VCaP (cell line): ENCODE measurements at regions not wholly inside any gene's neighbourhood (a gene's known extent, or its start where the extent isn't known, plus 50 kb on each side); places are given as distances from the start of the nearest gene placed in this dataset.
A peak's percentile ranks its signal among the peaks of the same experiment; 100 is the strongest.

Source experiments
- H3K27ac ChIP-seq: fragments of 450-650 bp; 2 replicates; pipeline ENCODE4 v1.5.1; 2017
- TF ChIP-seq, protein P1 (sequence below): fragments of 450-650 bp; conservative IDR thresholded peaks from 2 replicates; pipeline ENCODE4 v1.5.1; 2017; ENCODE audit warnings: mild to moderate bottlenecking, moderate library complexity

DNA sequence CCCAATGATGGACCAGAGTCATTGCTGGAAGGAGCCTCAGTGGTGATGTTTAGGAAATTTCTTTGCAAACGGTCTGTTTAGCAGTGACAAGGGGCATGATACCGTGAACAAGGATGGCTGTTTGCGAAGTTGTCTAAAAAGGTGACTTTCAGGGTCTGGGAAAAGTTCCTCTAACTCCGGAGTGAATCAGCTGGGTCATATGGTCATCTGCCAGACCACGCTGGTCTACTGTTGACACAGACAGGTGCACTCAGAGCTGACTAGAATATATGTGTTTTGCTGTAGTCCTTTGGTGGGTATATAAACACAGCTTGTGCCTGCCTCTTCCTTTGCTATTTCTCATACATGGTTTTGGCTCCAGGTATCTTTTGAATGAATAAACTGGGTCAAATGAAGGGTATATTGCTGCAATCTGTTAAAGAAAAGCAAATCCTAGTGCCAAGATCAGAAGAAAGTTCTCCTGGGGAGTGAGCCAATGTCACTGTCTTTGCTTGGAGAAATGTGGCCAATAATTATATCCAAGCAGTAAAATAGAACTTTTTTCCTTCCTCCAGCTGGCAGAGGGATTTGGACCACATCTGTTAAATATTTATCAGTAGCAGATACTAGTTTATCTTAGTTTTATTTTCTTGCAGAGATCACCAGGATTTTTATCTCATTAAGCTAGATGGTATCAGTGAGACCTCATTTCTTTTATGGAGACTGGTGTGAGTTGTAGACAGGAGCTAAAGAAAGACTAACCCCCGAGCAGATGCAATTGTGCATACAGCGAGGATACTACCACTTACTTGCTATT lies 286.0 kb downstream of the TRIB2 start:
- TF ChIP-seq, protein P1, sequence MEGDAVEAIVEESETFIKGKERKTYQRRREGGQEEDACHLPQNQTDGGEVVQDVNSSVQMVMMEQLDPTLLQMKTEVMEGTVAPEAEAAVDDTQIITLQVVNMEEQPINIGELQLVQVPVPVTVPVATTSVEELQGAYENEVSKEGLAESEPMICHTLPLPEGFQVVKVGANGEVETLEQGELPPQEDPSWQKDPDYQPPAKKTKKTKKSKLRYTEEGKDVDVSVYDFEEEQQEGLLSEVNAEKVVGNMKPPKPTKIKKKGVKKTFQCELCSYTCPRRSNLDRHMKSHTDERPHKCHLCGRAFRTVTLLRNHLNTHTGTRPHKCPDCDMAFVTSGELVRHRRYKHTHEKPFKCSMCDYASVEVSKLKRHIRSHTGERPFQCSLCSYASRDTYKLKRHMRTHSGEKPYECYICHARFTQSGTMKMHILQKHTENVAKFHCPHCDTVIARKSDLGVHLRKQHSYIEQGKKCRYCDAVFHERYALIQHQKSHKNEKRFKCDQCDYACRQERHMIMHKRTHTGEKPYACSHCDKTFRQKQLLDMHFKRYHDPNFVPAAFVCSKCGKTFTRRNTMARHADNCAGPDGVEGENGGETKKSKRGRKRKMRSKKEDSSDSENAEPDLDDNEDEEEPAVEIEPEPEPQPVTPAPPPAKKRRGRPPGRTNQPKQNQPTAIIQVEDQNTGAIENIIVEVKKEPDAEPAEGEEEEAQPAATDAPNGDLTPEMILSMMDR, result no peak
- H3K27ac ChIP-seq, result peak overlapping the region; percentile 19; the same call in 1 of the 2 replicates

DNA sequence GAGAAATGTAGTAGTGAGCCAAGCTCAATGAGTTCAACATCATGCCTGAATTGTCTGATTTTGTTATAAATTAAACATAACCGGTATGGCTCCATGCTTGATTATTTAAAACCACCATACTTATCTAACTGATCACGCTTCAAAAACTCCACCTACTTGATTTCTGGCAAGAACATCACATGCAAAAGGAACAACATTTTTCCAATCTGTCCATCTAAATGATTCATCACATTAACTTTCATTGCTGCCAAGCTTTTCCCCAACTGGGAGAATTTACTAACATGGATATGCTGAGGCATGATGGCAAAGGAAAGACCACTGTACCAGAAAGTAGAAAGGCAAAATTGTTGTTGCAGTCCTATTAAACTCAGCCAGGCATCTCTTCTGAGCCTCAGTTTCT lies 286.8 kb downstream of the TRIB2 start:
- H3K27ac ChIP-seq, result no peak overlapping the region; the same call in 1 of the 2 replicates
- TF ChIP-seq, protein P1, result no peak

DNA sequence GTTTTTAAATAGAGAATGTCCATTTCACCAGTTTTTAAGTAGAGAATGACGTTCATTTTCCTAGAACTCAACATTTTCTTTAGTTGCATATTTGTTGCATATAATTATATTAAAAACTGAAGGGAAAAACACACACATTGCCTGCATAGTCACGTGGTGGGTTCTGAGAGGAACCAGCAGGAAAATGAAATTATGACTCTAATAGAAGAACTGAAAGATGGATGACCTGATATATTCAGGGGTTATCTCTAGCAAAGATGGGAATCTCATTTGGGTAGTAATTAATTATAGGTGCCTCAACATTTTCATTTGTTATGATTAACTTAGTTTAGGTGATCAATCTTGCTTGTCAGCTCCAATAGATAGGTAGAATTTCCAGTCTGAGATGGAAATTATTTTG lies 288.3 kb downstream of the TRIB2 start:
- H3K27ac ChIP-seq, result peak overlapping the region; percentile 48
- TF ChIP-seq, protein P1, result no peak

DNA sequence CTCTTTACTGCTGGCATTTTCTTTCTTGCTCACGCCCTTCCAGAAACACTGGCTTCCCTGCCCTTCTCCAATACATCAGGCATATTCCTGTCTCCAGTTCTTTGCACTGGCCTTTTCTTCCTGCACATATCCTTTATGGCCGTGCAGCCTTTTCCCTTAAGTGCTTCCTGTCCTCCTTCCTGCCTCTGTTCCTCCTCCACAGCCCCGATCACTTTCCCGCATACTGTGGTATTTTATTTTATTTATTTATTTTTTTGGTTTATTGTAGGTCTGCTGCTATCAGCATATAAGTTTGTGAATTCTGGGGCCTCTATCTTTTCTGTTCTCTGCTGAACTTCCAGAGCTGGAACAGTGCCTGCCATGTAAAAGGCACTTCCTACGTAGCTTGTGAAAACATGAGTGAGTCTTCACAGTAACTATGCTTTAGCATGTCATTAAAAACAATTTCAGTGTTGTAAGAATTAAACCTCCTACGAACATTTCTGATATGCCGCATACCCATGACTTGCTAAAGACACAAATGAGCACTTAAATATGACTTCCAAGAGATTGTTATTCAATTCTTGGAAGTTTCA lies 289.1 kb downstream of the TRIB2 start:
- TF ChIP-seq, protein P1, result no peak
- H3K27ac ChIP-seq, result peak overlapping the region; percentile 48

DNA sequence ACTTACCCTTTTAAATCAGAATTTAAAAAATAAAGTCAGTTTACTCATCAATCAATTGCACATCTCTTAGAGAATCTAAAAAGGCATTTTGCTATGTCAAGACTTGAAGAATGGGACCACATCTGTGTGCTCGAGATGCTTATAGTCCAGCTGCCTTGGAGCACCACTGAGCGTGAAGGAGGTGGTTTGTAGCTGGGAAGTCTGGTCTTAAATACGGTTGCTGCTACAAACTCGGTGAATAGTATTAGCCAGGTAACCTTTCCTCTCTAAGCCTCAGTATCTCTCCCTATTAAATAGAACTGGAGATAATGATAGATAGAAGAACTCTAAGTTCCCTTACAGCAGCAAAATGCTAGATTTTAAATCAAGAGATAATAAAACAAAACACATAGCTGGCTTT lies 289.7 kb downstream of the TRIB2 start:
- H3K27ac ChIP-seq, result peak overlapping the region; percentile 48
- TF ChIP-seq, protein P1, result no peak

DNA sequence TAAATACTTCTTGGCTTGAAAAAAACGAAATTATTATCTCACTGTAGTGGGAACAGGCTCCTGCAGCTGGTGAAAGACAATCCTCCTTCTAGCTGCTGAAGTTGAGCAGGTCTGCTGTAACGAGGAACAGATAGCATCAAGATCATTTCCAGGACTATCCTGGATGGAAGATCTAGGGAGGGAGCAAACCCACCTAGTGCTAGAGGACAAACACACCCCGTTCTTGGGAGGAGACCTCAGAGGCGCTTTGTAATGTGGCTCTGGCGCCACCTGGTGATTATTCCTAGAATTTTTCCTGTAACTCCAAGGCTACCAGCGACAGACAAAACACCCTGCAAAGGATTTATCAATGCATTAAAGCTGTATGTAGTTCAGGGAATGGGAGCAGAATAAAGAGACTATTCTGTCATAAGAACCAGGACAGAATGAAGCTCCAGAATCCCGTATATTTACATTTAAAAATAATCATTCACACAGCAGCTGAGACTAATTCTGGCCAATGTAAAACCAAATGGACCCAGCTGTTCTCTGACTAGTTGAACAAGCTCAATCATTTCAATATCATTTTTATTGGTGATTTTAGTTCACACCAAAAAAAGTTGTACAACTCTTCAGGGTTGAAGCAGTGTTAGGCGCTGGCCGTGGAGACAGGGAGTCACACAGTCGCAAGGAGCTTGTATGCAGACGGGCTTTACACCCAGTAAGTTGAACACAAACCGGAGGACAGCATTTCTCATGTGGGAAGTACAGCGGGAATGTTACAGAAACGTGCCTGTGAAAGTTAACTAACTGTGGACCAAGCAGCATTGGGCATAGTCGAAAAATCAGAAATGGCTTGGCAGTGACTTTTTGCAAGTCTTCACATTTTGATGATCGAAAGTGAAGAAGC lies 290.3 kb downstream of the TRIB2 start:
- TF ChIP-seq, protein P1, result peak; percentile 91

More for the DNA sequence above, 290.3 kb downstream of the TRIB2 start:
- peak overlapping the region; percentile 48 for H3K27ac ChIP-seq
